MV-4-11 (cell line): ENCODE measurements at regions not wholly inside any gene's neighbourhood (a gene's known extent, or its start where the extent isn't known, plus 50 kb on each side); places are given as distances from the start of the nearest gene placed in this dataset.
A peak's percentile ranks its signal among the peaks of the same experiment; 100 is the strongest.

Experiments used
- DNase-seq: peaks from one replicate; lab custom pipeline; 2025; lab: John Stamatoyannopoulos, UW

DNA sequence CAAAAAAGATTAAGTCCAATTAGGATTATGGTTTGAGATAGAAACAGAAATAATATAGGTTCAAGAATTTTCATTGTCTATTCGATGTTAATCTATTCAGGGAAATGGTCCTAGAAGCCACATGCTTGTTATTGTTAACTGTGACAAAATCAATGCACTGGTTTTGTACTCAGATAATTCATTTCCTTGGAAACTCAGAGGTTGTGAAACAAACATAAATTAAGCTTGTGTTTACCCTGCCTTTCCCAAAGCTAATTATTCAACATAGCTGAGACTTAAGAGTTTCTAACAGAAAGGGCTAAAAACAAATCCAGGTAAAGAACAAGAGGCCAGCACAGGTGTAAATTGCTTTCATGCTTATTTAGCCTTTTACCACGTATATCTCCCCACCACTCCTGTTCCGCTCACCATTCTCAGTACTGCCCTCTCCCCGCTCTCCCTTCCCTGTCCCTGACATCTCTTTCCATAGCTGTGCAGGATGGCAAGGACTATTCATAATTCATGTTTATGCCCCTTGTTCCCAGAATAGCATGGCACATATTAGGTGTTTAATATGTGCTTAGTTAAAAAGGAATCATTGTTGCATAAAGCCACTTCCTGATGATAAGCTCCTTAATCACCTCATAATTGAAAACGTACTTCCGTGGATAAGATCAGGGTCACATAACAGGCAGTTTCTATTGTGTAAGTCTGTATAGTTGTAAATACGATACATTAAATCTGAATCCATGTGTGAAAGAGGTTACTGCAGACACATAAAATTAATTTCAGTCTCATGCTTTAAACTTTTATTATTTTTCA, 131.8 kb upstream of the USP15 start:
- DNase-seq: no peak

DNA sequence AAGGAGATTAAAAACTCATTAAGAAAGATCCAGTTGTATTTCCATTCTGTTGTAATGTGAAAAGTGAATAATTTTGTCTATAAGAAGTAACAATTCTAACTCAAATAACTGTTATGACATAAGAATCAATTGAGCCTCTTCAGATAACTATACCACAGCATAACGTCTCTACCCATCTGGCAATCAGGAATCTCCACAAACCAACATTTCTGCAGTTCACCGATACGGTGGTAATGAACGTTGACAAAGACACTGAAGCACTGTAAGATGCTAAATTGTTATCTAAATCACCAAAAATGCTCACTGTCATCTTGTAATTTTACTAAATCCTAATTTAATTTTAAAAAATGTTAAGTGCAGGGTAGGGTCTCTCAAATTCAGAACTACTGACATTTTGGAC, 130.9 kb upstream of the USP15 start:
- DNase-seq: no peak

DNA sequence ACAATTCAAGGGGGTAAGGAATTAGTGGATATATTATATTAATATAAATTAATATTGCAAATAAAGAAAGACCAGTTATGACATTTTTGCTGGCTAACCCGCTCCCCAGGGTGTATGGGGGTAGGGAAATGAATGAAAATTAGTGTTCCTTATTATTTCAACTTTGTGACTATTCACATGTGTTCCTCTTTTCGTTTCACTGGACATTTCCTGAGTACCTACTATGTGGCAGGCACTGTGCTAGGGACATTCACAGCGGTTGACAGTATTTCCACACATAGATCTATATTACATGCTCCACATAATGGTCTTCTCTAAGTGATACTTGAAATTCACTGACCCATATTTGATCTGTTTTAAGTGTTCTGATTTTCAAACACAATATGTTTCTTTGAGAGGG, 129.8 kb upstream of the USP15 start:
- DNase-seq: no peak

DNA sequence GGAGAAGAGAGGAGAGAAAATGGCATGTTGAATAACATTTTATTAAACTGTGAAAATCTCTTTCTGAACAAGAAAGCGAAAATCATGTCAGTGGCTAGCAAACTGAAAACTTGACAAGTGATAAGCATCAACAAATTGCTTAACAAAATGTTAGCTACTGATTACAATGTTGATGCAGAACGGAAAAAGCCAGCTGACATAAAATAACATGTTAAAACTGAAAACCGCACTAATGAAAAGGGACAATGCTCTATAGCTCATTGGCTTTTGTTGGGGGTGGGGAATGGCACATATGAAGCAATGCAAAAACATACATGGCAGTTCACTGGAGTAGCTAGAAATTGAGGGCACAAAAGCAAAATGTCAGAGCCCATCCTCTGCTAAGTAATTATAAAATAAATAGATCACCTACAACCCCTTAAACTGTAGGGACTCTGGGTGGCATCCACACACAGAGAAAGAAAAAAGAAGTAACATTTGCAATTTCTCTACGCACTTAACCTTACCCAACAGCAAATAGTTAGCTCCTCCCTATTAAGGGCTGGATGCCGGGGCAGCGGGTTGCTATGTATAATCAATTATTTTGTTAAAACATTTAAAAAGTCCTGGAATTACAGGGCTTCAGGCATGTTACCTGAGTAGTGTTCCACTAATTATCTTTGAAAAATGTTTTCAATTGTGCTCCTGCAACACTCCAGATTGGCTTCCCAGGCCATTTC, 129.2 kb upstream of the USP15 start:
- no peak for DNase-seq

DNA sequence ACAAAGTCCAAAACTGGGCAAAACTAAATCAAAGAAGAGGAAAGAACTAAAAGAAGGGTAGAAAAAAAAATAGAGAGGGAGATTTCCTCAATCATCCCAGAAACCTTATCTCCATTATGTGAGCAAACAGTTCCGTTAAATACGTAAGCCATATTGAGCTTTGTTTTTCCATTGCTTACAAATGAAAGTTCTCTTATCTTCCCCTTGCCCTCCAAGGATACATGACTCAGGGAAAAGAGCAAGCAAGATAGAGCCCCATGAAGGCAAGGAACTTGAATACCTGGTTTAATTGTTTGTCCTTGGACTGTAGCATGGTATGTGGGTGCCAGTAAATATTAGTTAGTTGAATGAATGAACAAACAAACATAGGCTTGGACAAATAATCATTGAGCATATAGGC, 126.8 kb upstream of the USP15 start:
- no peak for DNase-seq

DNA sequence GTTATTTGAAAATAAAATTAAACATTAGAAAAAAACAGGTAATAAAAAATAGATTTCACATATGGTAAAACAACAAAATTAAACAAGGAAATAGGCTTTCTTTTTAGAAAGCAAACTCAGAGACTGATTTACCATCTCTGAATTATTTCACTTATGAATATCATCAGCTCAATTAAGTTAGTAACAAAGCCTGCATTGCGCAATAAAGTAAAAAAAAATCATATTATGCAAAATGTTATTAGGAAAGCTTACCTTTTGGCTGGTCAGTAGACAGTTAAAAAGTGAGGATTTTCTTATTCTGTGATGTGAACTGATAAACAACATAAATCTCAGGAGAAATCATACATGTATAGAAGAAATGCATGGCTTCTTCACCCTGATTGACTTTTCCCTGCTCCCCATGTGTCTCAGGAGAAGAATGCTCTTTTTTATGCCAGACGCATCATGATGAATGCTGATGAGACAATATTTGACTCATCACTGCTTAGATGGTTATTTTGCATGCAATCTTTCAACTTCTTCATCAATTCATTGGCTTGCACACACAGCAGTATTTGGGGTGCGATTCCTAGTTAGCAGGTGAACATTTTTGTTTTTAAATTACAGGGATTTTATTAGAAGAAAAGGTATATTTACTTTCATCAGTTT, 124.5 kb upstream of the USP15 start:
- DNase-seq: no peak

DNA sequence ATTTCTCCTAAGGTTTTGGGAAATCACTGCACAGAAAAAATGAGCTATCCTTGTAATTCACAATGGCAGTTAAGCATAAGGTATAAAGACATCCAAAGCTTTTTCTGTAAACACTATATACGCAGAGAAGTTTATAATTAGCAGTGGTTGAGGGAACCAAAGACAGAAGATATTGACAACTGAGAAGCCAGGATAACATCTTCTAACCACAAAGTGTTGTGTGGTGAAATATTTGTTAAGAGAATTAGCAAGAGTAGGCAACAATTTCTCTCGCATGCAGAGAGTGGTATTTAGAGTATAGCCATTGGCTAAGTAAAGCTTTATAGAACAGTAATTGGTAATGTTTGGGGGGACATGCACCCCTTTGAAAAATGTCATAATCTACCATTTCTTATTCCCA, 123.7 kb upstream of the USP15 start:
- no peak for DNase-seq

DNA sequence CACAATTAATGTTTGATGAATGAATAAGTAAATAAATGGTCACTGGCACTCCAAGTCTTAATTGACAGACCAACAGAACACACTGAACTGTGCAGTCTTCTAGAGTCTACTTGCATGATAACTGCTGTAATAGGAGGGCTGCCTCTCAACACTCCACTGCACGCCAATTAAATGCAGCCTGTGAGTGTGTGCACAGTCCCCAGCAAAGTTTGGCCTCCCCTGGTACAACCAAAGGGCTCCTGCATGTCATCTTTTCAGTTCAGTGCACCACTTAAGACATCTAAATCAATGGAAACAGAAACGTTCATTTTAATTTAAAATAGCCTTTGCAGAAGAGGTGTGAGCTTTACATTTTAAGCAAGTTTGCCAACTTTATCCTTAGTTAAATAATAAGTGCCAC, 121.7 kb upstream of the USP15 start:
- no peak for DNase-seq

DNA sequence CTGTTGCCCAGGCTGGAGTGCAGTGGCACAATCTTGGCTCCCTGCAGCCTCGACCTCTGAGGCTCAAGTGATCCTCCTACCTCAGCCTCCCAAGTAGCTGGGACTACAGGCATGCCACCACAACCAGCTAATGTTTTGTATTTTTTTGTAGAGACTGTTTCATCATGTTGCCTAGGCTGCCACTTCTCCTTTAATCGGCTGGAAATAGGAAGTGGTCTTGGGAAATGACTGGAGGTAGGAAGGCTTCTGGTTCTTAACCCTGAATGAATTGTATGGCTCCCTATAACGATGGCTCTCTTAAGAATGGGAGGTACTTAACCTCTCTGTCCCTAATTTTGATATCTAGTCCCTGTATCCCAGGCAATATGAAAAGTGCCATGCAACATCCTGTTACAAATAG, 113.9 kb upstream of the USP15 start:
- DNase-seq: peak; percentile 59

DNA sequence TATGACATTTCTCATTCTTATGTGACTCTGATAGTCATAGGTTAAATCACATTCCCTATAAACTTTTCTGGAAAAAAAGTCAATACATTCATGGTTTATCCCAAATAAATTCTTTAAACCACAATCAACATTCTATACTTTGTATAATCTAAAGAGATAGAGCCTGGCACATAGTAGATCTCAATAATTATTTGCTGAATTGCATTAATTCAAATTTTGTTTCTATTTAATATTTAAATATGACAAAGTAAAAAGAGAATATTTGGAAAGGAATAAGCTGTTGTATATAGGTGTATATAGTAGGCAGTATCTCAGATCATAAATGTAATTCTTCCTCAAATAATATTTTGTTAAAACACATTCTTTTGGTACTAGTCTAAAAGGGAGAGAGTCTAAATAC, 102.2 kb upstream of the USP15 start:
- DNase-seq: no peak

DNA sequence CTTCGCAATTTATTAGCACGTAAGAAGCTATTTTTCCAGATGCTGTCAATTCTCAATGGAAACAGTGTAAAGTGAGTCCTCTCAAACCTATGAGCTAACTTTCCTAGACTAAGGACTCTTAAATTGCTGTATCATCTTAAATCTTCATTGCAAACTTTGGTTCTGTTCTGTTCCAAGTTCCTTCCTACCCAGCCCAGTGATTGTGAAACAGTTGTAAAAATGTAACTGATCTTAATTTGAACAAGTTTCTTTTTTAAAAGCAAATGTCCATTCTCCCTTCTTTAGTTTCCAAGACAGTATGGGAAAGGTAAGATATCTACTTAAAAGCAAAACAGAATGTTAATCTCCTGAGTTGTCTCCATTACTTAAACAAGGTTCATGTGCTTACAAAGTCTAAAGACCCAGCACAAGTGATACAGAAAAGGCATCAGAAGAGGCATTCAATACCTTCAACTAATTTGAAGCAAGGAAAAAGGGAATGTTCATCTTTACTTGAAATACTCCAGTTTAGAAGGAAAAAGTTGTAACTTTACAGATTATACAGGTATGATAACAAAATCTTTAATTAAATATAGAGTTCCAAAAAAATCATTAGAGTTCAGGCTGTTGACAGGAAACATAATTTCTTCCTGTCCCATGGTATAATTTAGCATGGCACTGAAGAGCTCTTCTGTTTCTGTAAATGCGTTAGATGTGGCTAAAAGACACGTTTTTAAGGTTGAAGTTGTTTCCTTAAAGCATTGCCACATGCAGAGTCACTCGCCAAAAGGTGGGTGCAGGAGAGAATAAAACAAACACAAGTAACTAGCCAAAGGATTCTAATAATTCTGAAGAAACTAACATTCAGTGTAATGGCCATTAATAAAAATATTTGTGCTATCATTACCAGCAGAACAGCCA, 101.5 kb upstream of the USP15 start:
- DNase-seq: no peak

DNA sequence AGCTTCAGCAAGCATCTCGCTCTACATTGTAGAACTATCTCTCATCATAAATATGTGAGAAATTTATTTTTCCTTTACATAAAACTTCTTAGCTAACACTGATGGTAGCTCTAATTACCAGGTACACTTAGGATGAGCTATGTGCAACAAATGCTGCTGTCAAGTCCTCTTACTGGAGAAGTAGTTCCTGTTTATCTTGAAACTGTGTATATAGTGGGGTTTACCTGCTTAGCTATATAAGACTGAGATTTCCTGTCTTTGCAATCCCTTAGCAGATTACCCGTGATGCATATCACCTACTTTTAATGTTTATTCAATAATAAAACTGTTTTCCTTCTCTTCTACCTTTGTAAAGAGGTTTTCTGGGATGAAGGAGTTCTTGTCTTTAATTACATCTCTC, 98.0 kb upstream of the USP15 start:
- DNase-seq: no peak

DNA sequence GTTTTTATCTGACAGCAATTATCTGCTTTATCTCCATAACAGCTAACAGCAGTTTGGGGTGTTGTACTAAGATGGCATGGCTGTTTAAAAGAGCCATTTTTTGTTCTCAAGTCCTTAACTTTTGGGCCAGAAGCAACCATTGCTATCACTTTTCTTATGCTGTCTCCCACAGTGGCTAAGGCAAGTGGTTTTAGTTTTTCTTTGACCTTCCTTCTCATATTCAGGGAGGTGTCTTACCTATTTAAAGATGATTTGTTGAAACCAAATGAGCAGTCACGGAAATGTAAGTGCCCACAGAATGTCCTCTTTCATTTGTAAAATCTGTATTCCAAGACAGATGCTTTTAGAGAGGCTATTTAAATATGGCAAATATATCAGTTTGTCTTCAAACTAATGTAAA, 96.8 kb upstream of the USP15 start:
- DNase-seq: no peak

DNA sequence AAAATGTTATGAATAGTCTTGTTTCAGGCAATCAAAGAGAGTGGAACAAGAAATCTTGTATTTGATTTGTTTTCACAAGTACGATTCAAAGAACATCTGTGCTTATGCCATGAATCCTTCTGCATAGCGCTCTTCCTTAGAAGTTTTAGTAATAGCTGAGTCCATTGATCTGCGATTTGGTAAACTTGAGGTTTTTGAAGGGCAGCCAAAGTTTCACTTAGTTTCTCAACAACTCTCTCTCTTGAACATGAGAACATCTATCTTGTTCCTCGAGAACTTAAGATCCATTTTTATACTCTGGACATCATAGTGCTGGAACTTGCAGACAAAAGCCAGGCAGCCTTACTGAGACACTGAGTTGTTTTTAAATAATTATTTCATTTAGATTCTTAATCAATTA, 96.2 kb upstream of the USP15 start:
- no peak for DNase-seq

DNA sequence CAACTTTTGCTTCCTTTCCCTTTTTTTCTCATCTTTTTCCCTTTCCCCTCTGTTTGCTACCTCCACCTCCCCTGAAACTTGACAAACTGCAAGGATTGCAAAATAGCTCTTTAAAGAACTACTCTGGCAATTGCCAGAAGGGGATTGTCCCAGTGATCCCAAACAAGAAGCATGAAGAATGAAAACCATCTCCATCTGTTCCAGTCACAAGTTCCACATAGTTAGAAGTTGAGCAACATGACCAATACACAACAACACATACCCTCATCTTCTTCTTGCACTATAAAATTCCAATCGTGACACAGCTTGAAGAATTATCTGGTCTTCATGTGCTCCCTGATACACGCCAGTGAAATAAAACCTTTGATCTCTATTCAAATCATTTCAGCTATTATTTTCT, 93.7 kb upstream of the USP15 start:
- no peak for DNase-seq

DNA sequence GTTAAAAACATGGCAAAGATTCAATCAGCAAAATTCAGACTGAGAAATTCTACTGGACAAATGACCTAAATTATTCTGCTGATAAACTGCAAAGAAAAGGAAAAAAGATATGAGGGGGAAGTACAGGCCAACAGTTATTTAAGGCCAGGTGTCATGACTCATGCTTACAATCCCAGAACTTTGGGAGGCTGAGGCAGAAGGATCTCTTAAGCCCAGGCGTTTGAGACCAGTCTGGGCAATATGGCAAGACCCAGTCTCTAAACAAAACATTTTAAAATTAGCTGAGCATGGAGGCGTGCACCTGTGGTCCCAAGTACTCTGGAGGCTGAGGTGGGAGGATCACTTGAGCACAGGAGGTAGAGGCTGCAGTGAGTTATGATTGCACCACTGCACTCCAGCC, 91.8 kb upstream of the USP15 start:
- DNase-seq: no peak

DNA sequence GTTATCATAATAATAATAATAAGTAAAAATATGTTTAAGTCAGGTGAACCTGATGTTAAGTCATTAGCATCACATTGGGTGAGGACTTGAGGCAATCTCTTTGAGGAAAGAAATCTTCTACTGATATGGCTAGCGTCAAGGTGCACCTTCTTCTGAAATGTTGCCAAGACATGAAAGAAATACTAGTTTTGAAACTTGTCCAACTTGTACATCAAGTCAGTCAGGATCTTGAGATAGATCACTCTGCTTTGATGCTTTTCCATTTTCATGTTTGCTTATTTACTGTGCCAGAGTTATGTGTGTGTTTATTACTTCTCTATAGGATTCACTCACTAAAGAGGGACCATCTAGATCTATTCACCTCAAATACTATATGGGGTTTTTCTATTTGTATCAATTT, 90.0 kb upstream of the USP15 start:
- no peak for DNase-seq

DNA sequence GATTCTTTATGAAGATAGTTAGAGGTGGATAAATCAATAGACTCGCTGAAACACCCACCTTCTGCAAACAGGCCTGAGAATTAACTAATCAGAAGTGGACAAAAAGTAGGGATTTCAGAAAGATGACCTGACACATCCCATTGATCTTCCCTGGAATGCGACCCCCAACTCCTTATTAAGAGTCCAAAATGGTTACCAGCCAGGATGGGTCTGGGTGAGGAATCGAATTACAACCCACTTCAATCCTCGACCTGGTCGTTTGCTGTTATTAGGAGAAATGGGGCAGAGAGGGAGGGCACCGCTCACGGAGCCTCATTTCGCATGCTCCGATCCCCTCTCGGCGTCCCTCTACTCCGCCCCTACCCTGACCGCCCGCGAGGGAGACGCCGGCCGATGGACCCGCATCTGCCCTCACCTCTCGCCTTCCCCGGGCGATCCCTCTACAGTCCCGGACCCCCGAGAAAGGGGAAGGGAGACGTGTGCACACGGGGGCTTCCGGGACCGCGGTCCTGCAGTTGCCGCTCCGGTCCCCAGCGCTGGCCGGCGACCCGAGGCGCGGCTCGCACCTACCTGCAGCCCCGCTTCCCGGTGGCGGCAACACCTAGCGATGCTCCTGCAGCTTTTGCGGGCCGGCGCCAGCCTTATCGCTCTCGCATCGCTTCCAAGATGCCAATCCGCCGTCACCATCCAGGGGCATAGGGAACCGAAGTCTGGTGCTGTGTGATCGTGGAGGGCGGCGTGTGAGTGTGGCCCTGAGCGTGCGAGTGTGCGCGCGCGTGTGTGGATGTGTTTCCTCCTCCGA, 69.3 kb upstream of the USP15 start:
- DNase-seq: no peak

DNA sequence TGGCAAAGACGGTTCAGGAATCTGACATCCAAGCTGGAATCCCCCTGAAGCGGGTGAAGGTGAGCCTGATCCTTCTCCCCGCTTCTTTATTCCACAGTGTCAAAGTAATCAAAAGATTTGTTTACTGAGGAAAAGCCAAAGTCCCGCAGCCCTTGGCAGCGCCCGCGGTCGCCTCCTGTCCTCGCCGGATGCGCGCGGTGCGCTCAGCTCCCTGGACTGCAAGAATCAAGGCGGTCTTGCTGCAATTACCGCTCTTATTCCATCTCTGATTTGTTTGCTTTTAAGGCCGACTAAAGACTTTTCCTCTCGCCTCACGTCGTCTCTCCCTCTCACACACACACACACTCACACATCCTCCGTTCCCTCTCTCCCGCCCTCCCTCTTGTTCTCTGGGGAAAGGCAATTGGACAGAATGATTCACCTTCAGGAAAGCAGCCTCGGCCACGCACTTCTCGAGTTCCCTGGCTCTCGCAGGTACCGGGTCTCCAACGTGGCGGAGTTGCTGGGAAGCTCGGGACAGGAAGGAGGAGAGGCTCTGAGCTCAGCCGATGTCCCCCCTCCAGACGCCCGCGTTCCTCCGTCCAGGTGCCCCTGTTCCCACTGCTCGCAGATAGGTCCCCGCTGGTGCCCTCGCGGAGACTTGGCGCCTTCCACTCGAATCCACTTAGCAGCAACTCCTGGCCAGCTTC, 68.6 kb upstream of the USP15 start:
- DNase-seq: no peak

DNA sequence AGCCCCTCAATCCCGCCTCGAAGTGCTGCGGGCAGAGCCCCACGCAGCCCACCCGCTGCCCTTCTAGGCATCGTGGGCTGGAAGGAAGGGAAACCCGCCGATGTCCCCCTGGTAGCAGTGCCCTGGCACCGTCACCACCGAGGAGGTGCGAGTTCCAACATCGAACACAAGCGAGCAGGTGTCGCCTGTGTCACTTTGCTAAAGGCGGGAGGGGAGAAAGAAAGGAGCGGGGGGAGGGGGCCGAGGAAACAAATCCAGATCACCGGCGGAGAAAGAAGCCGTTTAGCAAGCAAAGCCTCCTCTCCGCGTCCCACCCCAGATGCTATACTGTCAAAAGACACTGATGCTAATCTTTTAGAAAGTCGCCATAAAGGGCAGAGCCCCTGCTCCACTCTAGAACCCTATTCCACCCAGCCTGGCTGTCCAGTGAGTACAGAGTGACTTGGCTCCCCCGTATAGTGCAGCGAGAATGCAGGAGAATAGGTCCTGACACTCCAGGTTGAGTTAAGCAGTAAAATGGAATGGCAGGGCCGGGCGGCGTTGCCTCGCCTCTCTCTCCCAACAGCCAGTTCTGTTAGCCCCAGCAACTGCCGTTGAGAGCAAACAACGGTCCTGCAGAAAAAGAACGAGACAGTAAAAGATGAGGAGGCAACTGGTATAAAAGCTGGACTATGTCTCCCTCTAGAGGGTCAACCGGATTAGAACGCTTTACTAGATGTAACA, 67.9 kb upstream of the USP15 start:
- DNase-seq: peak; percentile 61
